HG03354 (cell line): ENCODE measurements at regions not wholly inside any gene's neighbourhood (a gene's known extent, or its start where the extent isn't known, plus 50 kb on each side); places are given as distances from the start of the nearest gene placed in this dataset.

Source experiments
- ATAC-seq: cut with Tn5 transposase; IDR thresholded peaks from one replicate; pipeline ENCODE4 v1.9.1; 2021; ENCODE audit warnings: mild to moderate bottlenecking; ENCODE audit not compliant: unreplicated experiment, poor library complexity, severe bottlenecking

GRCh38 chr7:17474724-17475344 is 176.4 kb downstream of the AHR start:
- ATAC-seq, result no peak

- ATAC-seq, result no peak
Observed at GRCh38 chr7:17477182-17477581, 178.7 kb downstream of the AHR start.

- ATAC-seq, result no peak
Observed at GRCh38 chr7:17481118-17481517, 182.7 kb downstream of the AHR start.

GRCh38 chr7:17485368-17485767 is 186.9 kb downstream of the AHR start:
- no peak for ATAC-seq

- no peak for ATAC-seq
Observed at GRCh38 chr7:17485904-17486303, 187.5 kb downstream of the AHR start.

GRCh38 chr7:17486835-17487234 is 188.4 kb downstream of the AHR start:
- ATAC-seq, result no peak

GRCh38 chr7:17487343-17487742 is 188.9 kb downstream of the AHR start:
- no peak for ATAC-seq

GRCh38 chr7:17488829-17489228 is 190.4 kb downstream of the AHR start:
- ATAC-seq, result no peak

- ATAC-seq, result no peak
Observed at GRCh38 chr7:17489961-17490360, 191.5 kb downstream of the AHR start.

GRCh38 chr7:17490825-17491224 is 192.4 kb downstream of the AHR start:
- ATAC-seq, result no peak

GRCh38 chr7:17492437-17492836 is 194.0 kb downstream of the AHR start:
- ATAC-seq, result no peak

GRCh38 chr7:17493446-17493845 is 195.0 kb downstream of the AHR start:
- ATAC-seq, result no peak

GRCh38 chr7:17495655-17496394 is 197.4 kb downstream of the AHR start:
- ATAC-seq, result peak; percentile 46

GRCh38 chr7:17497136-17497535 is 198.7 kb downstream of the AHR start:
- ATAC-seq, result no peak

- ATAC-seq, result no peak
Observed at GRCh38 chr7:17497549-17498167, 199.2 kb downstream of the AHR start.

GRCh38 chr7:17498230-17498629 is 199.8 kb downstream of the AHR start:
- no peak for ATAC-seq

GRCh38 chr7:17500736-17501135 is 202.3 kb downstream of the AHR start:
- ATAC-seq, result no peak

GRCh38 chr7:17501441-17502212 is 203.2 kb downstream of the AHR start:
- ATAC-seq, result no peak

- no peak for ATAC-seq
Observed at GRCh38 chr7:17502213-17503060, 204.0 kb downstream of the AHR start.

GRCh38 chr7:17506095-17506494 is 207.6 kb downstream of the AHR start:
- peak; percentile 86 for ATAC-seq
